ENCODE measurements at regions not wholly inside any gene's neighbourhood (a gene's known extent, or its start where the extent isn't known, plus 50 kb on each side); places are given as distances from the start of the nearest gene placed in this dataset.

DNA sequence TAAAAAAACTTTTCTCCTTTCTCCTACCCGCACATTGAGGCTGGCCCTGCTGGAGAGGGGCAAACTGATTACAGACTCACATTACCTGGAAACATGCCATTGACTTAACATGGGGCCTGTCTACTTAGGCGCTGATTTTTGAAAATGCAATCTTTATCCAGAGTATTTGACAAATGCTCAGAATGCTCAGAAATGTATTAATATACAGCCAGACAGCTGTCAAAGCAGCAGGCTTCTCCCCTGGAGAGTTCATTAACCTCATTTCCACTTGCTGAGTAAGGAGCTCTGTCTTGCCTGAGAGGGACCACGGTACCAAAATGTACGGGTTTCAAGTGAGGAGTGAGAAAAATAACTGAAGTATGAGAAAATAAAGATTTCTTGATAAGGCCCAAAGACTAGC is 95.7 kb downstream of the PAX1 start:
- Histone ChIP-seq H2AFZ (ENCODE audit: low read length) (no peak overlapping the region), H3T11ph (ENCODE audit: low read length) (no peak overlapping the region), H2BK120ac (ENCODE audit: low read depth, low read length, poor library complexity, severe bottlenecking) (no peak overlapping the region), H3K4me1 (ENCODE audit: insufficient read depth, low read length) (no peaks in the 10 kb centered on the region), H2BK15ac (ENCODE audit: low read depth, low read length) (no peak overlapping the region), H3K4ac (ENCODE audit: low read depth, low read length) (no peak overlapping the region), H3K23me2 (ENCODE audit: insufficient read length, low read depth, low read length, poor library complexity, severe bottlenecking) (no peaks in the 10 kb centered on the region), H2BK12ac (ENCODE audit: insufficient read length, low read depth, low read length) (no peak overlapping the region), H4K5ac (ENCODE audit: insufficient read length, low read depth, low read length) (no peak overlapping the region), H2BK5ac (ENCODE audit: insufficient read length, low read length) (no peak overlapping the region), H3K9ac (ENCODE audit: extremely low read depth, insufficient read length, low read length) (no peak overlapping the region), H2BK20ac (ENCODE audit: low read depth, low read length, poor library complexity, severe bottlenecking) (no peak overlapping the region), H3K9me3 (ENCODE audit: control insufficient read depth, low read depth, low read length) (no peaks in the 10 kb centered on the region), H3K14ac (ENCODE audit: insufficient read depth, low read length) (no peak overlapping the region), H4K8ac (replicated peaks; ENCODE audit: insufficient read length, low read depth, low read length) (no peak overlapping the region), H2AK5ac (ENCODE audit: insufficient read length, low read length) (no peak overlapping the region), H3K27ac (ENCODE audit: insufficient read length, low read depth, low read length) (no peak overlapping the region), H3K23ac (ENCODE audit: insufficient read length, low read depth, low read length) (no peak overlapping the region), H3K79me2 (ENCODE audit: insufficient read depth, low read length) (no peaks in the 10 kb centered on the region), H3K56ac (ENCODE audit: insufficient read length, low read depth, low read length) (no peak overlapping the region), H4K20me1 (ENCODE audit: control insufficient read depth, insufficient read depth, insufficient read length) (no peaks in the 10 kb centered on the region), H3K4me2 (ENCODE audit: insufficient read depth, insufficient read length, low read length) (no peak overlapping the region), H3K18ac (ENCODE audit: insufficient read length, low read depth, low read length) (no peak overlapping the region), H4K91ac (ENCODE audit: insufficient read length, low read depth, low read length) (no peak overlapping the region), H3K27me3 (ENCODE audit: insufficient read depth, low read length) (no peaks in the 10 kb centered on the region), H3K79me1 (ENCODE audit: insufficient read depth, low read depth, low read length, poor library complexity, severe bottlenecking) (no peaks in the 10 kb centered on the region)
- peaks cover 11% of the 10 kb centered on the region for H3K27me3 Mint-ChIP-seq (ENCODE audit: low read depth)
- TF ChIP-seq, protein P1, sequence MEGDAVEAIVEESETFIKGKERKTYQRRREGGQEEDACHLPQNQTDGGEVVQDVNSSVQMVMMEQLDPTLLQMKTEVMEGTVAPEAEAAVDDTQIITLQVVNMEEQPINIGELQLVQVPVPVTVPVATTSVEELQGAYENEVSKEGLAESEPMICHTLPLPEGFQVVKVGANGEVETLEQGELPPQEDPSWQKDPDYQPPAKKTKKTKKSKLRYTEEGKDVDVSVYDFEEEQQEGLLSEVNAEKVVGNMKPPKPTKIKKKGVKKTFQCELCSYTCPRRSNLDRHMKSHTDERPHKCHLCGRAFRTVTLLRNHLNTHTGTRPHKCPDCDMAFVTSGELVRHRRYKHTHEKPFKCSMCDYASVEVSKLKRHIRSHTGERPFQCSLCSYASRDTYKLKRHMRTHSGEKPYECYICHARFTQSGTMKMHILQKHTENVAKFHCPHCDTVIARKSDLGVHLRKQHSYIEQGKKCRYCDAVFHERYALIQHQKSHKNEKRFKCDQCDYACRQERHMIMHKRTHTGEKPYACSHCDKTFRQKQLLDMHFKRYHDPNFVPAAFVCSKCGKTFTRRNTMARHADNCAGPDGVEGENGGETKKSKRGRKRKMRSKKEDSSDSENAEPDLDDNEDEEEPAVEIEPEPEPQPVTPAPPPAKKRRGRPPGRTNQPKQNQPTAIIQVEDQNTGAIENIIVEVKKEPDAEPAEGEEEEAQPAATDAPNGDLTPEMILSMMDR (conservative IDR thresholded peaks at IDR 0.05), result no peak
- H3K9me3 Mint-ChIP-seq, result peaks cover 0 to 4% of the 10 kb centered on the region in 2 experiments; a peak in 3 of 5 replicates
- WGBS (ENCODE audit: extremely low coverage, insufficient read length, low lambda C conversion rate), result no CpG with 5 or more reads among the region's 4 CpGs
- no peak for DNase-seq
- no peak overlapping the region for H3K4me3 Mint-ChIP-seq
- no peaks in the 10 kb centered on the region for H3K36me3 Mint-ChIP-seq (ENCODE audit: insufficient read depth in 1 of 3, low read depth in 3 of 3)
- H3K27ac Mint-ChIP-seq, result peak overlapping the region in 1 of 3 experiments; percentile 23; a peak in 1 of 7 replicates
- H3K4me1 Mint-ChIP-seq, result no peaks in the 10 kb centered on the region

All from H9 (cell line).